CD14-positive monocyte (primary cell): ENCODE measurements at regions not wholly inside any gene's neighbourhood (a gene's known extent, or its start where the extent isn't known, plus 50 kb on each side); places are given as distances from the start of the nearest gene placed in this dataset.

Source experiments
- DNase-seq, 3 donors: peaks; one replicate each; pipeline ENCODE4 v3.0.0-alpha.2; 2011 to 2022
- H2AFZ ChIP-seq: 2 replicates; pipeline ENCODE4 v1.6.0; 2012; ENCODE audit warnings: mild to moderate bottlenecking, low read depth, low read length, inconsistent platforms; ENCODE audit not compliant: insufficient read depth, poor library complexity, severe bottlenecking
- H3K27ac ChIP-seq, 2 donors: 1 replicate in 1 of 2; 2 replicates in 1 of 2; pipeline ENCODE4 v1.5.1; 2012 to 2013; ENCODE audit warnings: low read length in 2 of 2, control low read depth in 1 of 2, inconsistent platforms in 1 of 2, low read depth in 1 of 2, mild to moderate bottlenecking in 1 of 2
- H3K27me3 ChIP-seq, 2 donors: one replicate each; pipeline versions ENCODE4 v1.6.0 to v1.6.1; 2011 to 2013; ENCODE audit warnings: low read length in 2 of 2; ENCODE audit not compliant: control insufficient read depth in 2 of 2, insufficient read depth in 2 of 2
- H3K36me3 ChIP-seq, 2 donors: replicated peaks in 1 of 2; 1 replicate in 1 of 2; 2 replicates in 1 of 2; pipeline versions ENCODE4 v1.5.1 to v1.6.1; 2012 to 2013; ENCODE audit warnings: low read length in 2 of 2, control low read depth in 1 of 2, inconsistent platforms in 1 of 2, mild to moderate bottlenecking in 1 of 2; ENCODE audit not compliant: insufficient read depth in 2 of 2, control insufficient read depth in 1 of 2
- H3K4me1 ChIP-seq, 2 donors: 1 replicate in 1 of 2; 2 replicates in 1 of 2; pipeline versions ENCODE4 v1.5.1 to v1.6.1; 2012 to 2013; ENCODE audit warnings: low read length in 2 of 2, control low read depth in 1 of 2, inconsistent platforms in 1 of 2, mild to moderate bottlenecking in 1 of 2, moderate library complexity in 1 of 2; ENCODE audit not compliant: insufficient read depth in 2 of 2, control insufficient read depth in 1 of 2
- H3K4me2 ChIP-seq: replicated peaks from 2 replicates; pipeline ENCODE3; 2012; ENCODE audit warnings: low read length, moderate library complexity, mild to moderate bottlenecking; ENCODE audit not compliant: poor library complexity, severe bottlenecking; ENCODE audit errors: extremely low read depth
- H3K4me3 ChIP-seq, 3 experiments: fragments of 200-600 bp in 1 of 3; sonication (generic) in 1 of 3; replicated peaks in 1 of 3; 1 replicate in 2 of 3; 2 replicates in 1 of 3; pipeline ENCODE4 v1.5.1; 2011 to 2013; ENCODE audit warnings: low read length in 3 of 3, mild to moderate bottlenecking in 3 of 3, control low read depth in 2 of 3, low read depth in 2 of 3, inconsistent platforms in 1 of 3, moderate library complexity in 1 of 3
- H3K79me2 ChIP-seq: 2 replicates; pipeline ENCODE4 v1.6.0; 2012; ENCODE audit warnings: mild to moderate bottlenecking, control low read depth, inconsistent platforms, low read length, moderate library complexity; ENCODE audit not compliant: insufficient read depth
- H3K9ac ChIP-seq: 2 replicates; pipeline ENCODE4 v1.6.0; 2017; ENCODE audit warnings: low read length, mild to moderate bottlenecking; ENCODE audit not compliant: insufficient read depth, poor library complexity, severe bottlenecking
- H3K9me3 ChIP-seq, 2 donors: replicated peaks in 1 of 2; 1 replicate in 1 of 2; 2 replicates in 1 of 2; pipeline versions ENCODE4 v1.5.1 to v1.6.1; 2012 to 2013; ENCODE audit warnings: low read length in 2 of 2, control low read depth in 1 of 2; ENCODE audit not compliant: control insufficient read depth in 1 of 2, insufficient read depth in 1 of 2
- H4K20me1 ChIP-seq: 2 replicates; pipeline ENCODE4 v1.6.0; 2012; ENCODE audit warnings: mild to moderate bottlenecking, low read length, control low read depth, moderate library complexity; ENCODE audit not compliant: insufficient read depth
- H3K27ac Mint-ChIP-seq, 7 donors: one replicate each; pipeline ENCODE4 v1.8.0; 2020; ENCODE audit warnings: mild to moderate bottlenecking in 7 of 7, mixed read lengths in 7 of 7, moderate library complexity in 6 of 7, inconsistent platforms in 2 of 7
- H3K27me3 Mint-ChIP-seq, 3 donors: one replicate each; pipeline ENCODE4 v1.8.0; 2021 to 2022; ENCODE audit warnings: low read depth in 3 of 3, mild to moderate bottlenecking in 3 of 3, mixed read lengths in 3 of 3, moderate library complexity in 3 of 3, inconsistent platforms in 1 of 3
- H3K36me3 Mint-ChIP-seq, 2 donors: one replicate each; pipeline ENCODE4 v1.8.0; 2020; ENCODE audit warnings: mixed read lengths in 2 of 2, inconsistent platforms in 1 of 2, mild to moderate bottlenecking in 1 of 2
- H3K4me1 Mint-ChIP-seq: one replicate; pipeline ENCODE4 v1.8.0; 2020; ENCODE audit warnings: mild to moderate bottlenecking, mixed read lengths
- H3K4me3 Mint-ChIP-seq, 2 donors: one replicate each; pipeline ENCODE4 v1.8.0; 2020; ENCODE audit warnings: mild to moderate bottlenecking in 2 of 2, mixed read lengths in 2 of 2, moderate library complexity in 1 of 2
- H3K9me3 Mint-ChIP-seq, 7 donors: one replicate each; pipeline ENCODE4 v1.8.0; 2020 to 2022; ENCODE audit warnings: mixed read lengths in 7 of 7, mild to moderate bottlenecking in 6 of 7, moderate library complexity in 6 of 7, inconsistent platforms in 2 of 7
- CTCF ChIP-seq: fragments of 200-600 bp; IDR thresholded peaks from one replicate; pipeline ENCODE4 v1.8.0; 2022; ENCODE audit warnings: antibody characterized with exemption, mild to moderate bottlenecking
- WGBS: methylation state at CpG from one replicate; pipeline ENCODE4 v1.1.5; 2013; ENCODE audit warnings: missing lambda C conversion rate; ENCODE audit not compliant: insufficient coverage; 5-methylcytosine and 5-hydroxymethylcytosine counted together
- intact Hi-C, 2 donors: fragments of 100-400 bp; cut with micrococcal nuclease; formaldehyde crosslinking; loops; one replicate each; pipeline versions ENCODE4 v1.15.0 to v1.15.1; 2023

- WGBS: 93% methylated on average over 3 of the region's 4 CpGs
- no peak for DNase-seq
Observed at GRCh38 chr1:109850827-109851226, 59.8 kb upstream of the CSF1 start.

GRCh38 chr1:109850194-109850593, 60.5 kb upstream of the CSF1 start:
- peaks cover 2 to 5% (median 4%) of the 10 kb centered on the region in 3 donors for H3K27me3 Mint-ChIP-seq
- no peak overlapping the region for H3K4me3 Mint-ChIP-seq
- Histone ChIP-seq H4K20me1 (no peaks in the 10 kb centered on the region), H3K79me2 (no peaks in the 10 kb centered on the region), H3K9ac (no peak overlapping the region), H3K4me2 (no peak overlapping the region), H3K27me3 (no peaks in the 10 kb centered on the region), H2AFZ (no peak overlapping the region), H3K9me3 (no peaks in the 10 kb centered on the region), H3K27ac (no peak overlapping the region), H3K4me3 (no peak overlapping the region), H3K4me1 (no peaks in the 10 kb centered on the region), H3K36me3 (no peaks in the 10 kb centered on the region)
- no peak for DNase-seq
- H3K4me1 Mint-ChIP-seq: peaks cover 7% of the 10 kb centered on the region
- peak overlapping the region in 1 of 7 donors; percentile 5 for H3K27ac Mint-ChIP-seq
- WGBS: 50% methylated on average over 2 of the region's 4 CpGs
- no peak for TF ChIP-seq CTCF
- H3K9me3 Mint-ChIP-seq: peaks cover 0 to 2% (median 0%) of the 10 kb centered on the region in 7 donors
- intact Hi-C loops: no loop called here
- H3K36me3 Mint-ChIP-seq: no peaks in the 10 kb centered on the region

More at GRCh38 chr1:109850827-109851226, 59.8 kb upstream of the CSF1 start:
- Mint-ChIP-seq H3K4me3 (no peak overlapping the region), H3K36me3 (no peaks in the 10 kb centered on the region), H3K4me1 (peaks cover 7% of the 10 kb centered on the region), H3K9me3 (peaks cover 0 to 2% (median 0%) of the 10 kb centered on the region in 7 donors), H3K27me3 (peaks cover 2 to 5% (median 4%) of the 10 kb centered on the region in 3 donors), H3K27ac (no peak overlapping the region)
- H3K79me2 ChIP-seq: no peaks in the 10 kb centered on the region
- no peak overlapping the region for H3K4me2 ChIP-seq
- H2AFZ ChIP-seq: no peak overlapping the region
- H3K27ac ChIP-seq: no peak overlapping the region
- no peaks in the 10 kb centered on the region for H3K4me1 ChIP-seq
- H3K36me3 ChIP-seq: no peaks in the 10 kb centered on the region
- no peak for TF ChIP-seq CTCF
- no peaks in the 10 kb centered on the region for H4K20me1 ChIP-seq
- H3K27me3 ChIP-seq: no peaks in the 10 kb centered on the region
- intact Hi-C loops: no loop called here
- no peak overlapping the region for H3K4me3 ChIP-seq
- H3K9ac ChIP-seq: no peak overlapping the region
- no peaks in the 10 kb centered on the region for H3K9me3 ChIP-seq
